ENCODE measurements at regions not wholly inside any gene's neighbourhood (a gene's known extent, or its start where the extent isn't known, plus 50 kb on each side); places are given as distances from the start of the nearest gene placed in this dataset.

DNA sequence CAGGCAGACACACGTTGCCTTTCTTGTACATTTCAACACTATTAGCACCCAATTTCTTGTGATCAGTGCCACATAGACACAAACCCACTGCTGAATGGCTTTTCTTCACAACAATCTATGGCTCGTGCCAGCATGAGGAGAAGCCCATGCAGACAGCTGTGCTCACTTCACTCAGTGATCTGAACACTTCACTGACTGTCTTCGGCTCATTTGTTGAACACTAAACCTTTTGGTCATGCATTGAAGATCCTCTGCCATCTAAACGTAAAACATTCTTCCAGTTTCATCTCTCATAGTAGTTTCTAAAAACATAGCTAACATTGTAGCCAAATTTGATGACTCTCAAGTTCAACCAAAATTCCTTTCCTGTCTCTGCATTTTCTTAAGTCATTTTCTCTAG, 331.0 kb upstream of the ZP4 start:
- DNase-seq = no peak

DNA sequence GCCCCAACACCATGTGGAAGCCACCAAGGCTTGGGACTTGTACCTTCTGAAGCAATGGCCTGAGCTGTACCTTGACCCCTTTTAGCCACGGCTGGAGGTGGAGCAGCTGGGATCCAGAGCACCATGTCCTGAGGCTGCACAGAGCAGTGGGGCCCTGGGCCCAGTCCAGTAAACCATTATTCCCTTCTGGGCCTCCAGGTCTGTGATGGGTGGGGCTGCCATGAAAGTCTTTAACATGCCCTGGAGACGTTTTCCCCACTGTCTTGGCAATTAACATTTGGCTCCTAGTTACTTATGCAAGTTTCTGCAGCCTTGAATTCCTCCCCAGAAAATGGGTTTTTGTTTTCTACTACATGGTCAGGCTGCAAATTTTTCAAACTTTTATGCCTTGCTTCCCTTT, 323.7 kb upstream of the ZP4 start:
- no peak for DNase-seq

DNA sequence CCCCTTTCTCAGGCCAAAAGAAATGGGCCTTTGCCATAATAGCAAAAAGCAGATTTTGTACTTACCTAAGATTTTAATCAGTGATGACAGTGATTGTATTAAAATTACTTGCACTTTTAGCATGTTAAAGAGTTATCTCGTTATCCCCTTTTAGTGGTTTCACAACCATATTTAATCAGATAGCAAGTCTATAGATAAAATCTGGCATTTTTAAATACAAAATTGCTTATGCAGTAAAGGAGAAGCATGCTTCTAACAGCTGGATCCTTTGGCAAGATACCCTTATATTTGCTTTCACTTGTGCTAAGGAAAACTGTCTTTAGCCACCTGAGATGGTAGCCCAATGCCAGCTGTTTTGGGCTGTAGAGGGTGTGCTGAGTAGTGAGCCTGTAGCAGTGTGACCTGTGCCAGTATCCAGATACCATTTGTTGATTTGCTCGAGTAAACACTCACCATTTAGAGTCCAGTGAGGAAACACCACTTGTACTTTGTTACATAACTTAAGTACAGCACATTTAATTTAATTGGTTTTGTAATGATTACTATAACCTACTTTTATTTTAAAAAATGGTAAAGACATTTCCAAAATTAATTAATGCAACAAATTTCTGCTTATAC, 314.4 kb upstream of the ZP4 start:
- DNase-seq = no peak

DNA sequence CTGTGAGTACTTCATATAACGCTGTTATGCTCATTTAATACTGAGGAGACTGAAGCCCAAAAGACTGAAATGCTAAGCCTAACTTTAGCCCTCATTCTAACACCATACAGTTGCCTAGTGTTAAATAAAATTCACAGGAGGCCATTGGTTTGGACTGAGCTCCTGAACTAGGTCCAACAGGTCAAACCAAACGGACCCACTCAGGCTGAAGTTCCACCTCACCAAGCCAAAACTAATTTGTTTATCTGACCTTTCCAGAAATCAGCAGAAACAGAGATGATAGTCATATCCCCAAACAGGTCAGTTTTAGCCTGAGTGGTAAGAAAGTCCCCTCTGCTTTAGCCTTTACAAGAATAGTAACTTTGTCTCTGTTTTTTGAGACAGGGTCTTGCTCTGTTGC, 311.3 kb upstream of the ZP4 start:
- no peak for DNase-seq

DNA sequence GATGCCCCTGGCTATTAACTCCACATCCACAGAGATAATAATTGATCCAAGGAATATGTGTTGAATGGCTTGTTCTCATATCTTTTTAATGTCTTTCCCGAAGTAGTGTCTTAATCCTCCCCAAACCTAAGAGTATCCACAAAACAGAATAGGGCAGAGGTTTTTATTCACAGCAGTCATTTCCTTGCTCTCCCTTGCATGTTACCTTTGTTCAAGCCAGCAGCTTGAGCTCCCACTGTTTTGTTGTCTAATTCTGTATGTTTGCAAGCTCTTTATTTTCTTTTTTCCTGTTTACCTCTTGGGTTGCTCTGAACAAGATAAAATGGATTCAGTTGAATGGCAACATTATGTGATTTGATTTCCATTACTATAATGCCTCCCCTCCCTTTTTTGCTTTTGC, 308.6 kb upstream of the ZP4 start:
- no peak for DNase-seq

DNA sequence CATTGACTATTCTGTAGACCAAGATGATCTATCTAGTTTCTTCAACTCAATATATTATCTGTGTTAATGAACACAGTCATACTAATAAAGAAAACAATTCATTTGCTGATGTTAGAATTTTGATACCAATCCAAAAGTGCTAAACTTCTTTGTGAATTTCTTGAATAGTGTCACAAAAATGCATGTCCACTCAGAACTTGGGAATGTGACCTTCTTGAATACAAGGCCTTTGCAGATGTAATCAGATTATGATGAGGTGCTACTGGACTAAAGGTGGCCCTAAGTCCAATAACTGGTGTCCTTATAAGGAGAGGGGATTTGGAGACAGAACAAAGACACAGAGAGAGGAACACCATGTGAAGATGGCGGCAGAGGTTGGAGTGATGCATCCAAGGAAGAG, 305.8 kb upstream of the ZP4 start:
- no peak for DNase-seq

DNA sequence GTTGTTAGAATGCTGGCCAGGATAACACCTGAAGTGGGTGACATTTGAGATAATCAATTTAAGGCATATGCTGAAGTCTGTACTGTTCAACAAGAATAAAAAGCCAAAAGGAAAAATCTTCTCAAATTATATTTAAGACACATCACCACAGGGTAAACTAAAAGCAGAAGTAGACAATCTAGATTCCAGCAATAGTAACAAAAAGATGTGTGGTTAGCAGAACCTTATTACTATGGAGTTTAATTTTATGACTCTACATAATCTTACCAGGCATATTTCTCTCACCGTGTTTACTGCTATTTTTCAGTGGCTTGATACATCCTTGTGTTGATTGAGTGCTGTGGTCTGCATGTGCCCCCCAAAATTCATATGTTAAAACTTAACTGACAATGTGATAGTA, 300.4 kb upstream of the ZP4 start:
- DNase-seq = no peak

DNA sequence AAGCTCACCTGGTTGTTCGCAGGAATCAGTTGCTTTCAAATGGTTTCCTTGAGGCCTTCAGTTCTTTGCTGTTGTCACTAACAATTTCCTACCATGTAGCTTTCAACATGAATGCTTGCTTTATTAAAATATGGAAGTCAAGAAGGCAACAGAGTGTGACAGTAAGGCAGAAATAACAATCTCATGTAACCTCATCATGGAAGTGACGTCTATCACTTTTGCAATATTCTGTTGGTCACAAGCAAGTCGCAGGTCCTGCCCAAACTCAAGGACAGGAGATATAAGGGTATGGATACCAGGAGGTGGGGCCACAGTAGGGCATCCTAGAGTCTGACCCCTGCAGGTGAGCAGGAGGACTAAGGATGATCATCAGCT, 296.8 kb upstream of the ZP4 start:
- no peak for DNase-seq

DNA sequence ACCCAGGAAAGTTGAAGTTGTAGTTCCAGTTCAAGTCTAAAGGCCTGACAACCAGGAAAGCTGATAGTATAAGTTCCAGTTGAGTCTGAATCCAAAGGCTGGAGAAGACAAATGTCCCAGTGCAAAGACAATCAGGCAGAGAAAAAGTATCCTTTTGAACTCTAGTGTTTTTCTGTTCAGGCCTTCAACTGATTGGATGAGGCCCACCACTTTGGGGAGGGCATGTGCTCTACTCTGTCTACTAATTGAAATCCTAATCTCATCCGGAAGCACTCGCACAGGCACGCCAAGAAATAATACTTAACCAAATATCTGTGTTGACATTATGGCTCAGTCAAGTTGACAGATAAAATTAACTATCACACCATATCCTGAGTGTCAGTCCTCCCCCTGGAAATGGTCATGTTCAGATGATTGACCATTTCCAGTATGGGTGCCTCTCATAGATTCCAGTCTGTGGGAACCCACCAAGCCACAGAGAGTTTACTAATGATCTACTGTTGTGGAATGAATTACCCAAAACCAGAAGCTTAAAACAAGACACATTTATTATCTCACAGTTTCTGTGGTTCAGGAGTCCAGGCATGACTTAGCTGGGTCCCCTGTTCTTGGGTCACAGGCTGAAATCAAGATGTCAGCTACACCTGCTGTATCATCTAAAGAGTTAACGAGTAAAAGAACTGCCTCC, 296.3 kb upstream of the ZP4 start:
- no peak for DNase-seq

DNA sequence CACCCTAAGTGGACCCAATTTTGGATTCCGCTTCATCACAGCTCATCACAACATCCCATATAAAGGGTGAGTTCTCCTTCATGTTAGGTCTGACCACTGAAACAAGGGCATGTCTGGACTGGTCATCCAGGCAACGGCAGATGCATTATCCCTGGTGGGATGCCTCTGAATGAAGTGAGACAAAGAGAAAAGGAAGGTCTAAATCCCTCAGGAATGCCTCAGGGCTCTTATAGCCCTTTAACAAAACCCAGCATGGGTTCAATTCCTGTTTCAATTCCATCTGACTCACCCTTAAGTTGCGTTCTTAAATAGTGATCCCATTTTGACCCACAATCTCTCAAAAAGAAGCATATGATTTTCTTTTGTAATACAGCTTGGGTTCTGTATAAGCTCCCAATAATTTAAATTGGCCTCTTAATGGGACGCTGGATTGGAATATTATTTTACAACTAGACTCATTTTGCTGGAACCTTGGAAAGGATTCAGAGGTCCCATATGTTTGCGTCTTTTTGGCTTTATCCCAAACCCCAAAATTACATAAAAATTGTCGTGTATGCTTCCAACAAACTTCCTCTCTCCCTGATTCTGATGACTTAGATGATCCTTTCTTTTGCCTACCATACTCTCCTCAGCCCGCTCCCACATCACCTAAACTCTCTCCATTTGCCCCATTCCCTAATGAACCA, 287.4 kb upstream of the ZP4 start:
- no peak for DNase-seq

DNA sequence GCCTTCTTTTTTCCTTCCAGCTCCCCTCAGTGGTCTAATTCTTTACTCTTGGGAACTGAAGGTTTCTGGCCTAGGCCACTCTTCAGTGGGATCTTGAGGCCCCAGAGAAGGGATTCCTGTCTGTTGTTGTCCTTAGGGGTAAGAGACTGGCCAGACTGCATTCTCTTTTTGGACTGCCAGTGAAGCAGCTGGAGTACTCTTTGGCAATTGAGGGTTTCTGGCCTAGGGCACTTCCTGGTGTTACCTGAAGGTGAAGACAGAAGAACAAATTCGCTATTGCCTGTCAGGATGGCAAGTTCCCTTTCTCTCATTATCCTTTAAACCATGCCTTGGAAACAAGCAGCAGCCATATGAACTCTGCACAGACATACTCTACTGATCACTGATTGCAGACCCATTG, 286.6 kb upstream of the ZP4 start:
- DNase-seq = no peak

DNA sequence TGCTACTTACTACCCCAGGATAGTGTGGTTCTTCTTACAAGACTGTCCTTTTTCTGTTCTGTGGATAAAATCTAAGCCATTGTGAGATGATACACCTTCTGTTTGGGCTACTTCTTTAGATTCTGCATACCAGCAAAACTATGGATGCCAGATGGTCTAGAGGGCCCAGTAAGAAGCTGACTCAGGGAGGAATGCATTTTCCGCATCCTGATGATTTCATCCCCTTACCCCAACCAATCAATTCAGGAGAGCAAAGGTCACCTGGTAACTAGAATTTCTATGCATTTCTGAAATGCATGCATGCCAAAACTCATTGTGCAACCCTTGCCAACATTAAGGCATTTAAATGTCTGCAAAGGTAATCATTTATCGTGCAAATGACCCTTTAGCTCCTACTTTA, 285.7 kb upstream of the ZP4 start:
- no peak for DNase-seq

DNA sequence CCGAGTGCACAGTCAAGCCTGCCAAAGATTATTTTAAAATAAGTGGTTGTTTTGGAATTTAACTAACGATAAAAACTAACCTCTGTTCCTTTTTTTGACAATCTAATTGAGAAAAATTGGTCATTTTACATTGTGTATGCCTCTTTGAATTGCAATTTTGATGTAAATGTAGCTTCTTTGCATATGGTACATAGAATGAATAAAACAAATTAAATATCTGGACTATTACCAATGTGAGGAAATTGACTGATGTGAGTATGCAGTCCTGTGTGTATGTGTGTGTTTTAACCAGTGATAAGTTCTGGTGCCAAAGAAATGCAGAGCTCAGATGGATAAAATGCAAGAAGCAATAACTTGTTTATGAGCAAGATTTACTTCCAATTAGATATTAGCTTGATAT, 281.3 kb upstream of the ZP4 start:
- DNase-seq = no peak

DNA sequence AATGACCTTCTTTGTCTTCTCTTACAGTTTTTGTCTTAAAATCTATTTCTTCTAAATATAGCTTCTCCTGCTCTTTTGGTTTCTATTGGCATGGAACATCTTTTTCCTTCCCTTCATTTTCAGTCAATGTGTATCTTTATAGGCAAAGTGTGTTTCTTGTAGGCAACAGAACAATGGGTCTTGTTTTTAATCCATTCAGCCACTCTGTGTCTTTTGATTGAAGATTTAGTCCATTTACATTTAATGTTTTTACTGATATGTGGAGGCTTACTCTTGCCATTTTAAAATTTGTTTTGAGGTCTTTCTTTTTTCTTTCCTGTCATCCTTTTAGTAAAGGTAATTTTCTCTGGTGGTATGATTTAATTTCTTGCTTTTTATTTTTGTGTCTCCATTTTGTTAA, 271.2 kb upstream of the ZP4 start:
- no peak for DNase-seq

DNA sequence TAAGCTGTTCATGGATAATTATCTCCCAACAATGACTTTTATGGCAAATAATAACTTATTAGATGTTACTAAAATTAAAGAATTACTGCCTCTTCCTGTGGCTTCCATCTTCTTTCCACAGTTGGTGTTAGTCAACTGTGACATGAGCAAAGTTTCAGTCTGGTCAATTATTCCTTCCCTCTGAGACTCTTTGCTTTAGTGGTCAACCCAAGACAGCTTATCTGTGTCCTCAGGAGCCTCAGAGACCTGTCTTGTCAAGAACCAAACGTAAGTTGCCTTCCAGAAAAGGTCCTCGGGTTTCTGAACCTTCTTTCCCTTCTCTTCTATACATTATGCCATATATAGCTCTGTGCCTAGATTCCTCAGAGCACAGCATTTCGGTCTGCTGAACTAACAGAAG, 263.2 kb upstream of the ZP4 start:
- DNase-seq = no peak

DNA sequence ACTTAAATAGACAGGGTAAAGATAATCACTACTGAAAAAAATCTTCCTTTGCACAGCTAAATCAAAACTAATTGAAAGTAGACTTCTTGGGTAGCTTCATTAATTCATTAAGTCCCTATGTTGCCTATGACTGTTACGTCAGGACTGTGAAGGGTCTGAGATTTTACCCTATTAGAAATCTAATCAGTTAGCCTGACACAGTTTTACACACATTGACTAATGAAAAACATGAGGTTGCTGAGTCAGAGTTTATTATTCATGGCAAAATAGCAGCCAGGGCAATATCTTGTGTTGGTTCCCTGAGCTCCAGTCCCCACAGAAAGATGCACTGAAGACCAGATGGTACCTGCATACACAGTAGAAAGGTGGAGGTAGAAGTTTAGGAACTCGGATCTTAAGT, 262.5 kb upstream of the ZP4 start:
- no peak for DNase-seq

DNA sequence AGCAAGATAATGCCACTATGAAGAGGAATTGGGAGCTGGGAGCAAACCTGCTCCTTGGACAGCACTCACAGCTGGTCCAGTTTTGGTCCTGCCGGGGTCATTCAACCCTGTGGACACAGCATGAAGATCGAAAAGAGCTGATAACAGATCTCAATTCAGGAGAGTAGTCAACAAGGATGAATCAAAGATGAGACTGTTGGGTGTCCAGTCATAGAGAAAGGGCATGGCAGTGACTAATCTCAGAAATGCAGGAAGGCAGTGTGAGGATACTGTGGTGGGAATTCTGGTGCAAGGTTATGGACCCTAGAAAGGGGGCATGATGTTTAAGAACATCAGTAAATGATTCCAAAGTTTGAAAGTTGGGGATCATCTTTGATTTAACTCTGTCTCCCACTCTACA, 261.4 kb upstream of the ZP4 start:
- no peak for DNase-seq

DNA sequence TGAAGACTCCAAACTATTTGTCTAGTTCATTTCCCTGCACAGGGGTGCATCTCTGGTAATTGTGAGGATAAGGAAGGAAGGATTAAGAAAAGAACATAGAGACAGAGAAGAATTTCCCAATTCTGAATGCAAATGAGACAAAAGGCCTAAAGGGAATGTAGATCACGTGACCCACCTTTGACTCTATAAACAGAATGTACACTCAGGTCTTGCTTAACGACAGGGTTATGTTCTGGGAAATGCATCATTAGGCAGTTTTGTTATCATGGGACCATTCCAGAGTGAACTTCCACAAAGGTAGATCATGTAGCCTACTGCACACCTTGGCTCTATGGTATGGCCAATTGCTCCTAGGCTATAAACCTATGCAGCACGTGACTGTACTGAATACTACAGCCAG, 252.3 kb upstream of the ZP4 start:
- no peak for DNase-seq

DNA sequence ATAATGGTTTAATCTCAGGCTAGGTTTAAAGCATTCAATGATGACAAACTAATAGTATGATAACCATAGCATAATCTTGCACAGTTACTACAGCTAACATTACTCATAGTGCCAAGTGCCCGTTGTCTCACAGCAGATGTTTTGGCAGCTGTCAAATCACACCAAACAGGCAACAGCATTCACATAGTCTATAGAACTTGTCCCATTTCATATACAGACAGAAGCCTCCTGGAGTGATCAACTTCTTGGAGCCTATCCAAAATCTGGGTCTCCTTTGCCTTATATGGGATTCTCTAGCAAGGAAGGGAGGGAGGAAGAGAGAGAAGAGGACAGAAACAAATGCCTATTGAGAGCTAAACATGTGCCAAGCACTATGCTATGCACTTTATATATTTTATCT, 250.6 kb upstream of the ZP4 start:
- DNase-seq = no peak

DNA sequence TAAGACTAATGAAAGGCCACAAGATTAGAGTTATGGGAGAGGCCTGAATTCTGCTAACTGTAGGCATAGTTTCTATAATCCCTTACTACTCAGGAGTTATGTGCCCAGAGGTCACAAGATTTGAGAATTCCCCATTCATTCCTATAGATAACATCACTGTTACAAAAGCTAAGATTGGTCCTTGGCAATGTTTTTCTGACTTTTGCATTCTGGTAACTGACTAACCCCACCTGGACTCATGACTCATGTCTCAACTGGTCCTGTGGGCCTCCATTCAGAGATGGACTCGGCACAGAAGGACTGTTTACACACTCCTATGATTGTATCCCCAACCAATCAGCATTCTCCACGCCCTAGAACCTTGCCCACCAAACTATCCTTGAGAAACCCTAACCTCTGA, 249.0 kb upstream of the ZP4 start:
- no peak for DNase-seq

DNA sequence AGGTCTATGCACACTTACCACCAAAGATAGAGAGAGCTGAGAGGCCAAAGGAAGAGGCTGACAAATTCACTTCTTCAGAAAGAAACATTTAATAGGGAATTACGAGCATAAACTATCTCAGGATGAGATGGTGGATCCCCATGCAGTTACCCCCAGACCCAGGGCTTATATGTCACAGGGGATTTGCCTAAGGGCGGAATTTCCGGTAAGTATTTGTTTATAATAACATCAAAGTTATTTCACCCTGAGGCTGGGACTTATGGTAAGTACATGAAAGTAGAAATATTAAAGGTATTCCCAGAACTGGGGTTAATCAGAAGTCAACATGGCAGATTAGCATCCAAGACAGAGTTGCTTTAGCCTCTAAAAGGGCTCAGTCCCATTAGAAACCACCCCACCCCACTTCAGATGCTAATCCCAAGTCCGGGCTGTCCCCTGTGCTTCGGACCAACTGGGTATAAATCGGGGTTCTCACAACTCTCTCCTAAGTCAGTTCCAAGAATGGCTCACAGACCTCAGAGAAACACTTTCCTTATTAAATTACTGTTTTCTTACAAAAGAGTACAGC, 247.4 kb upstream of the ZP4 start:
- DNase-seq = no peak

DNA sequence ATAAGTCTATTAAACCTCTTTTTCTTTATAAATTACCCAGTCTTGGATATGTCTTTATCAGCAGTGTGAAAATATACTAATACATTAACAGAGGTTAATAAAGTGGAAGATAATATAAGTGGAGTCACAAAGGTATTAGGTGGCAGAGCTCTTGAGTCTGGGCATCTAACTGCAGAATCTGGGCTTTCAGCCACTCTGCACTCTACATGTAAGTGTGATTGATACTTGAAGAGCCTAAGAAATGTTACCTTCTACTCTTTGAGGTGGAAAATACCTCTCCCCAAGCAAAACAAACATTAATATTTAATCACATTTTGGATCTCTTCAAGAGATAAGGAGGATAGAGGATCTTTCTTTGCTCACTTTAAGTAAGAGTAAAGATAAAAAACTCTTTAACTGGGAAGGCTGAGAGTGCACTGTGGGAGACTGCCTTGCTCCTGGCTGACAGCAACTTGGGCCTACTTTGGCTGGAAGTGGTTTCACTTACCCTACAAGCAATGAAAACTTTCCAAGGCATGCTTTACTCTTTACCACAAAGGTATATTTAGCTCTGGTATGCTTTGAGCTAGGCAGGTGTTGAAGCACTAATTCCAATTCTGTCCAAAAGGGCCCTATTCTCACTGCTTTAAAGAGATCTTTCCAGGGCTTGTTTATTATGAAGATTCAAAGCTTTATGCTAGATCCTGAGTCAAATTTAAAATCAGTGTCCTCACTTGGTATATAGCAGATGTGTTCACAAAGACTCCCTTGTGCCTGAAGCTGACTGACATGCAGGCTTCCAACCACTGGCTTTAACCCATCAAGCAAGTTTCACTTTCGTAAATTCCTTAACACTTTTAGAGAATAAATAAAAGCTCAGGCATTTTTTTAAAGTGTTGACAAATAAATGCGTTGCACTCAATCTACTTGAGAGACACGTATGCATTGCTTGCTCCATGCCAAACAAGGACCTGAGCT, 245.3 kb upstream of the ZP4 start:
- no peak for DNase-seq
